Activated CD4-positive, alpha-beta T cell treated with anti-CD3 and anti-CD28 coated beads, Interleukin-2, amount 10 ng/mL, durations not matched to agents 24 days and 14 days (primary cell): ENCODE measurements at regions not wholly inside any gene's neighbourhood (a gene's known extent, or its start where the extent isn't known, plus 50 kb on each side); places are given as distances from the start of the nearest gene placed in this dataset.

Experiments used
- DNase-seq: peaks from one replicate; pipeline ENCODE4 v3.0.0; 2022
- H3K27ac Mint-ChIP-seq: one replicate; pipeline ENCODE4 v1.8.0; 2022; ENCODE audit warnings: mild to moderate bottlenecking, mixed read lengths
- H3K27me3 Mint-ChIP-seq: one replicate; pipeline ENCODE4 v1.8.0; 2022; ENCODE audit warnings: mixed read lengths
- H3K36me3 Mint-ChIP-seq: one replicate; pipeline ENCODE4 v1.8.0; 2022; ENCODE audit warnings: low read depth, mild to moderate bottlenecking, mixed read lengths
- H3K4me1 Mint-ChIP-seq: one replicate; pipeline ENCODE4 v1.8.0; 2021; ENCODE audit warnings: mixed read lengths
- H3K4me3 Mint-ChIP-seq: one replicate; pipeline ENCODE4 v1.8.0; 2022; ENCODE audit warnings: mild to moderate bottlenecking, moderate library complexity, mixed read lengths
- H3K9me3 Mint-ChIP-seq: one replicate; pipeline ENCODE4 v1.8.0; 2021; ENCODE audit warnings: mixed read lengths
- intact Hi-C: fragments of 100-400 bp; cut with micrococcal nuclease; formaldehyde crosslinking; loops from one replicate; pipeline ENCODE4 v1.15.1; 2023

GRCh38 chr6:134733801-134734200, 216.1 kb downstream of the ALDH8A1 start:
- H3K4me3 Mint-ChIP-seq: no peak overlapping the region
- no peak for DNase-seq
- peaks cover 11% of the 10 kb centered on the region for H3K27me3 Mint-ChIP-seq
- intact Hi-C loops: no loop called here
- no peaks in the 10 kb centered on the region for H3K36me3 Mint-ChIP-seq
- no peaks in the 10 kb centered on the region for H3K4me1 Mint-ChIP-seq
- no peak overlapping the region for H3K27ac Mint-ChIP-seq
- H3K9me3 Mint-ChIP-seq: no peaks in the 10 kb centered on the region

DNA sequence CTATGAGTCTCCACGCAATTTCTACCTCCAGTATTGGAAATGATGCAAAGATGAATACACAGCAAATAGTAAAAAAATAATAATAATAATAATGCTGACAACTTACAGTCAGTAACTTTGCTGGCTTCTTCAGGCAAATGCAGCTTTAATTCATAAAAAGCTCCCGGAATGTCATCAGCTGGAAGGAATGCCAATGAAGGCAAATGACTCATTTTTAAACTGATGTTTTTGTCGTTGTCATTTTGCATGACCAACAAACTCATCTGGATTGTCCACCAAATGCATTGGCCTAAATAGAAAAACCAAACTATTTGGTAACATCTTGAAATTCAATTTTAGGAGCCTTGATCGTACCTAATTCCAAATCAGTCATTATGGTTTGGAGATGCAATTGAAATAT, 217.1 kb downstream of the ALDH8A1 start:
- no peaks in the 10 kb centered on the region for H3K9me3 Mint-ChIP-seq
- DNase-seq: no peak
- intact Hi-C loops: no loop called here
- H3K27ac Mint-ChIP-seq: no peak overlapping the region
- no peak overlapping the region for H3K4me3 Mint-ChIP-seq
- H3K36me3 Mint-ChIP-seq: no peaks in the 10 kb centered on the region
- H3K4me1 Mint-ChIP-seq: no peaks in the 10 kb centered on the region
- H3K27me3 Mint-ChIP-seq: peaks cover 13% of the 10 kb centered on the region

GRCh38 chr6:134731615-134732014, 218.3 kb downstream of the ALDH8A1 start:
- no peak overlapping the region for H3K4me3 Mint-ChIP-seq

DNA sequence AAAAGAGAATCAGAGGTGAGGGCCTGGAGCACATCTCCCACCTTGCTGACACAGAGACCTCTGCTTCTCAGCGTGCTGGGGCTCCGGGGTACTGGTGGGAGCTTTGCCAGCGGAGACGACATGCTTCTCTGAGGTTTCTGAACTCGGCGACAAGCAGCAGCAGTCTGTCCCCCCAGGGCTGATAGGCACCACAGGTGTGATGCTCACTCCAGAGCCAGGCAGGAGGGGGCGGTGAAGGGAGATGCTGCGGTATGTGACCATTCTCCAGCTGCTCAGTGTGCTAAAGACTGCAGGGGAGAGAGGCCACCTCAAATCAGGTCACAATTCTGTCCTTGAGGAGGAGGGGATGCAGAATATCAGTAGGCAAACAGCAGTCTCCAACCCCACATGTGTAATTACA, 219.9 kb downstream of the ALDH8A1 start:
- no peaks in the 10 kb centered on the region for H3K36me3 Mint-ChIP-seq

More at GRCh38 chr6:134731615-134732014, 218.3 kb downstream of the ALDH8A1 start:
- intact Hi-C loops: no loop called here
- H3K27me3 Mint-ChIP-seq: peaks cover 12% of the 10 kb centered on the region
- H3K36me3 Mint-ChIP-seq: no peaks in the 10 kb centered on the region
- no peak for DNase-seq
- H3K9me3 Mint-ChIP-seq: no peaks in the 10 kb centered on the region
- no peaks in the 10 kb centered on the region for H3K4me1 Mint-ChIP-seq
- H3K27ac Mint-ChIP-seq: no peak overlapping the region

GRCh38 chr6:134729561-134729960, 220.3 kb downstream of the ALDH8A1 start:
- no peak overlapping the region for H3K4me3 Mint-ChIP-seq
- no peak overlapping the region for H3K27ac Mint-ChIP-seq
- H3K9me3 Mint-ChIP-seq: no peaks in the 10 kb centered on the region
- DNase-seq: no peak
- peaks cover 16% of the 10 kb centered on the region for H3K27me3 Mint-ChIP-seq
- no peaks in the 10 kb centered on the region for H3K36me3 Mint-ChIP-seq
- no peaks in the 10 kb centered on the region for H3K4me1 Mint-ChIP-seq
- intact Hi-C loops: no loop called here

More for the DNA sequence above, 219.9 kb downstream of the ALDH8A1 start:
- Mint-ChIP-seq H3K4me3 (no peak overlapping the region), H3K9me3 (no peaks in the 10 kb centered on the region), H3K27me3 (peaks cover 16% of the 10 kb centered on the region), H3K27ac (no peak overlapping the region), H3K4me1 (no peaks in the 10 kb centered on the region)
- DNase-seq: no peak
- intact Hi-C loops: no loop called here

DNA sequence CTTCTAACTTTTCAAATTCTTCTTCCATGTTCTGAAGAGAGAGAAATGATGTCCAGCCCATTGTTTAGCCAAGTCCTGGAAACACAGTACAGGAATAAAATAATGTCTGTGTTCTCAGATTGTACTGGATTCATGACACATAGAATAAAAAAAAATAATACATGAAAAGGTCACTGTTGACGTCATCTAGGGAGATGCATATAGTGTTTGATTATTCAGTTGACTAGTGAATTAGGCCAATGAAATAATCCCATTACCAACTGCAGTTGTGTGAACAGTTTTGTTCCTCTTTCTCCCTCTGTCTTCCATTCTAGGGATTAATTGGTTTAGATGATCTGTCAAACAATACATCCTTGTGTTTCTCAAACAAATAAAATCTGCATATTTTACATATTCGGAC, 222.8 kb downstream of the ALDH8A1 start:
- no peaks in the 10 kb centered on the region for H3K9me3 Mint-ChIP-seq
- DNase-seq: no peak
- H3K4me1 Mint-ChIP-seq: no peaks in the 10 kb centered on the region
- H3K36me3 Mint-ChIP-seq: no peaks in the 10 kb centered on the region
- H3K27me3 Mint-ChIP-seq: peaks cover 21% of the 10 kb centered on the region
- no peak overlapping the region for H3K4me3 Mint-ChIP-seq
- H3K27ac Mint-ChIP-seq: no peak overlapping the region
- intact Hi-C loops: no loop called here

- intact Hi-C loops: no loop called here
- Mint-ChIP-seq H3K27me3 (peaks cover 19% of the 10 kb centered on the region), H3K27ac (no peak overlapping the region), H3K36me3 (no peaks in the 10 kb centered on the region), H3K4me3 (no peak overlapping the region), H3K9me3 (no peaks in the 10 kb centered on the region), H3K4me1 (no peaks in the 10 kb centered on the region)
- DNase-seq: no peak
These were observed 224.3 kb downstream of the ALDH8A1 start for GRCh38 chr6:134725590-134725989.

GRCh38 chr6:134724771-134725340, 225.0 kb downstream of the ALDH8A1 start:
- no peak overlapping the region for H3K4me3 Mint-ChIP-seq

DNA sequence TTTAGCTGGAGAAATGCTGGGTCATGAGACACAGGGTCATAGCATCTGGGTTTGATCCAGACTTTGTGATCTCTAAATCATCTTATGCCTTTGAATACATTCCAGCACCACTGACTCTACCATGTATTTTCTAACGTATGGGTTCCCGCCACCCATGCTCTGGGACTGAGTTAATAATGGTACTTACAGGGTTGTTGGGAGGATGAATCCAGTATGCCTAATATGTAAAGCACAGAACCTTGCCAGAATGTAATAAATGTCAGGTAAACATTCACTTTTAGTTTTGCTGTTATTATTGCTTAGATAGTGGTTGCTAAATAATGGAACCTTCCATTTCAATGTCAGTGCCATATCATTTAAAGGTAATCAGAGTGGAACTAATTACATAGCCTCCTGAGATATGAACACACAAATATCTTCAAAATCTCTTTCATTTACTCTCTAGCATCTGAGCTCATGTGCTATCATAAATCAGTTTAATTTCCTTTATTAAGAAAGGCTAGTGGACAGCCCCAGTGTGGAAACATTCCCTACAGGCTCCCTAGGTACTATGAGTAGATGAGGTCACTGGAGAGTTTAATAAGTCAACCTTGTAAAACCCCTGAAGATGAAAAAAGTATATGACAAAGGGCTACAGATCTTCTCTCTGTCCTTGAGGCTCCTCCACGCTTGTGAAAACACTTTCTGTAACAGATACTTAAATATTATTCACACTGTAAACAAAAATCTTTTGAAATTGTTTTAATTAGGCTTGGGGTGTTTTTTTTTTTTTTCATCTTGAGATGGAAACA, 226.6 kb downstream of the ALDH8A1 start:
- intact Hi-C loops: no loop called here
- no peak for DNase-seq
- Mint-ChIP-seq H3K27ac (no peak overlapping the region), H3K27me3 (peaks cover 15% of the 10 kb centered on the region), H3K9me3 (no peaks in the 10 kb centered on the region), H3K4me3 (no peak overlapping the region), H3K36me3 (no peaks in the 10 kb centered on the region), H3K4me1 (no peaks in the 10 kb centered on the region)

More at GRCh38 chr6:134724771-134725340, 225.0 kb downstream of the ALDH8A1 start:
- no peak for DNase-seq
- H3K4me1 Mint-ChIP-seq: no peaks in the 10 kb centered on the region
- no peaks in the 10 kb centered on the region for H3K36me3 Mint-ChIP-seq
- H3K27me3 Mint-ChIP-seq: peaks cover 19% of the 10 kb centered on the region
- no peak overlapping the region for H3K27ac Mint-ChIP-seq
- intact Hi-C loops: no loop called here
- H3K9me3 Mint-ChIP-seq: no peaks in the 10 kb centered on the region

- no peak overlapping the region for H3K4me3 Mint-ChIP-seq
- intact Hi-C loops: no loop called here
- H3K9me3 Mint-ChIP-seq: no peaks in the 10 kb centered on the region
- H3K4me1 Mint-ChIP-seq: no peaks in the 10 kb centered on the region
- H3K36me3 Mint-ChIP-seq: no peaks in the 10 kb centered on the region
- no peak for DNase-seq
- H3K27ac Mint-ChIP-seq: no peak overlapping the region
- peaks cover 12% of the 10 kb centered on the region for H3K27me3 Mint-ChIP-seq
These were observed 227.6 kb downstream of the ALDH8A1 start for GRCh38 chr6:134722200-134722870.

GRCh38 chr6:134721060-134721405, 228.9 kb downstream of the ALDH8A1 start:
- Mint-ChIP-seq H3K27ac (no peak overlapping the region), H3K4me3 (no peak overlapping the region), H3K36me3 (no peaks in the 10 kb centered on the region), H3K9me3 (no peaks in the 10 kb centered on the region), H3K27me3 (peaks cover 8% of the 10 kb centered on the region), H3K4me1 (no peaks in the 10 kb centered on the region)
- no peak for DNase-seq
- intact Hi-C loops: no loop called here

DNA sequence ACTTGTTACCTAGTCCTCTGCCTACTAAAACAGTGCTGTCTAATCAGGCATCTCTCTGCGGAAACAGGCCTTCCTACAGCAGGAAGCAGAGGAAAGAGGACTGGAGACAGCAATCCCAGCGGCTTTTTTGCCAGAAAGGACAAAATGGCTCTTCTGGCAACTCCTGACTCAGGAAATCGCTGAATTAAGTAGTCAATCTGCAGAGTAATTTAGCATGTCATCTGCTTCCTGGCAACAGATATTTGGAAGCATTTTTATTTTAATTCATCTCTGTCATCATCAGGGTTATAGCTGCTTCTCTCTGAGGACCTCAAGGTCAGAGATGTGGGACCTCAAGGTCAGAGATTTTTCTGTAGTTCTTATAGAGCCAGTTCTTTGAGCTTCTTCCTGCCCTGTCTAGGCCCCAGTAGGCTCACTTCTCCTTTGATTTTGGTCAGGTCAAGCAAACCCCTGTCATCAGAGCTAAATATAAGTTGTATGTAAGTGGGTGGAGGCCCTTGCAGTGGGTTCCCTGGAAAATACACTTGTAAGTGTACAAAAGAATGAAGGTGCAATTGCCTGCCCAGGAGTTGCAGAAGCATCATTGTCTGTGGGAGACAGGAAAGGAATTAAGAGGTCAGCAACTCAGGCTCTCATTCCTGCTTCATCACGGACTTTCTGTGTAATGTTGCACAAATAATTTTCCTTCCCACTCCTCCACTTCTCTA, 229.4 kb downstream of the ALDH8A1 start:
- DNase-seq: no peak
- Mint-ChIP-seq H3K27ac (no peak overlapping the region), H3K27me3 (peaks cover 8% of the 10 kb centered on the region), H3K36me3 (no peaks in the 10 kb centered on the region), H3K4me1 (no peaks in the 10 kb centered on the region), H3K9me3 (no peaks in the 10 kb centered on the region), H3K4me3 (no peak overlapping the region)
- intact Hi-C loops: no loop called here

- Mint-ChIP-seq H3K4me3 (no peak overlapping the region), H3K27ac (no peak overlapping the region), H3K36me3 (no peaks in the 10 kb centered on the region), H3K27me3 (peaks cover 8% of the 10 kb centered on the region), H3K4me1 (no peaks in the 10 kb centered on the region), H3K9me3 (no peaks in the 10 kb centered on the region)
- no peak for DNase-seq
- intact Hi-C loops: no loop called here
These were observed 230.0 kb downstream of the ALDH8A1 start for GRCh38 chr6:134719911-134720310.

DNA sequence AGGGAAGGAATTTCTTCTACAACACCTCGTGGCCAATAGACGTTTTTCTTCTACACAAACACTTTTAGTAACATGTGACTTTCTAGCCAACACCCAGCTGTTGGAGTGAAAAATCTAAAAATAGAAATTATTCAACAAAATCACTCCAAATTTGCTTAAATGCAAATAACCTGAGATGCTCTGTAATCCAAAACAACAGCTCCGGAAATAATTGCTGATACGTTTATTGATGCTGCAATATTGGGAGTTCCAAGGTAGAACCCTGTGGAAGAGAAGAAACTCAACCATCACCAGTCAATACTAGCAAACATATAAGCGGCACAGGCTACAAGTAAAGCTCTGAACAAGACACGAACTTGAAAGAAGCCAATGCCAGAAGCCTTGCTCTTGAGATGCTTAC, 230.6 kb downstream of the ALDH8A1 start:
- Mint-ChIP-seq H3K36me3 (no peaks in the 10 kb centered on the region), H3K27me3 (peaks cover 9% of the 10 kb centered on the region), H3K9me3 (no peaks in the 10 kb centered on the region), H3K27ac (no peak overlapping the region), H3K4me3 (no peak overlapping the region), H3K4me1 (no peaks in the 10 kb centered on the region)
- no peak for DNase-seq
- intact Hi-C loops: no loop called here
